Vagina (tissue), 2 donors: ENCODE measurements at regions not wholly inside any gene's neighbourhood (a gene's known extent, or its start where the extent isn't known, plus 50 kb on each side); places are given as distances from the start of the nearest gene placed in this dataset.
"Not testable (repeated sequence)": the region's sequence is repeated elsewhere in the genome, so short reads cannot be mapped to it uniquely, and the experiment has no call there.

Experiments used
- DNase-seq, 2 donors: peaks; one replicate each; pipeline ENCODE4 v3.0.0-alpha.2; 2017; ENCODE audit errors: extremely low spot score in 2 of 2
- H3K27ac ChIP-seq: fragments of 200-600 bp; sonication (generic); one replicate; pipeline ENCODE4 v1.5.1; 2019
- H3K27me3 ChIP-seq: fragments of 200-600 bp; sonication (generic); one replicate; pipeline ENCODE4 v1.5.1; 2019
- H3K36me3 ChIP-seq, 2 donors: fragments of 200-600 bp; sonication (generic); one replicate each; pipeline ENCODE4 v1.5.1; 2017 to 2019
- H3K4me1 ChIP-seq: fragments of 200-600 bp; sonication (generic); one replicate; pipeline ENCODE4 v1.5.1; 2019
- H3K4me3 ChIP-seq, 2 donors: fragments of 200-600 bp; sonication (generic); 1 replicate in 1 of 2; 2 replicates in 1 of 2; pipeline ENCODE4 v1.5.1; 2016 to 2019
- H3K9me3 ChIP-seq: fragments of 200-600 bp; sonication (generic); one replicate; pipeline ENCODE4 v1.5.1; 2019
- CTCF ChIP-seq, 3 experiments: fragments of 450-650 bp in 2 of 3; fragments of 200-600 bp in 1 of 3; sonication (generic) in 1 of 3; IDR thresholded peaks; one replicate each; pipeline ENCODE4 v1.5.1; 2017 to 2019; ENCODE audit warnings: antibody characterized with exemption in 3 of 3, mild to moderate bottlenecking in 2 of 3, moderate library complexity in 2 of 3
- POLR2A ChIP-seq, 2 donors: fragments of 450-650 bp; IDR thresholded peaks; one replicate each; pipeline ENCODE4 v1.6.1; 2017; ENCODE audit warnings: antibody characterized with exemption in 2 of 2, mild to moderate bottlenecking in 2 of 2, moderate library complexity in 2 of 2
- POLR2AphosphoS5 ChIP-seq, 2 donors: sonication (generic); formaldehyde crosslinking; IDR thresholded peaks; one replicate each; pipeline ENCODE4 v1.9.0; 2017; ENCODE audit warnings: antibody characterized with exemption in 2 of 2, mild to moderate bottlenecking in 2 of 2, low read depth in 1 of 2; ENCODE audit not compliant: insufficient read depth in 1 of 2
- intact Hi-C: fragments of 100-400 bp; cut with DNase I; formaldehyde crosslinking; loops from one replicate; pipeline ENCODE4 v1.15.1; 2023

GRCh38 chr3:81072591-81072990 lies 688.9 kb downstream of the GBE1 start:
- Histone ChIP-seq H3K4me1 (no peaks in the 10 kb centered on the region), H3K4me3 (no peak overlapping the region), H3K27ac (no peak overlapping the region), H3K36me3 (no peaks in the 10 kb centered on the region), H3K27me3 (no peaks in the 10 kb centered on the region), H3K9me3 (no peaks in the 10 kb centered on the region)
- no peak for DNase-seq
- intact Hi-C loops = no loop called here
- TF ChIP-seq POLR2A (IDR thresholded peaks at IDR 0.05) (no peak), POLR2AphosphoS5 (IDR thresholded peaks at IDR 0.05; ENCODE audit: insufficient read depth in 1 of 2, low read depth in 1 of 2) (no peak), CTCF (IDR thresholded peaks at IDR 0.05) (no peak)

GRCh38 chr3:81068546-81068945 lies 692.9 kb downstream of the GBE1 start:
- TF ChIP-seq POLR2AphosphoS5 (IDR thresholded peaks at IDR 0.05; ENCODE audit: insufficient read depth in 1 of 2, low read depth in 1 of 2) = no peak
- no peak for TF ChIP-seq CTCF (IDR thresholded peaks at IDR 0.05)
- no peaks in the 10 kb centered on the region for H3K27me3 ChIP-seq
- H3K4me3 ChIP-seq = no peak overlapping the region
- intact Hi-C loops = no loop called here
- no peaks in the 10 kb centered on the region for H3K4me1 ChIP-seq
- DNase-seq = no peak
- H3K36me3 ChIP-seq = no peaks in the 10 kb centered on the region
- no peaks in the 10 kb centered on the region for H3K9me3 ChIP-seq
- no peak overlapping the region for H3K27ac ChIP-seq

- Histone ChIP-seq H3K9me3 (no peaks in the 10 kb centered on the region), H3K36me3 (no peaks in the 10 kb centered on the region), H3K27ac (no peak overlapping the region), H3K4me1 (no peaks in the 10 kb centered on the region), H3K27me3 (no peaks in the 10 kb centered on the region), H3K4me3 (no peak overlapping the region)
- intact Hi-C loops = no loop called here
- TF ChIP-seq POLR2A (IDR thresholded peaks at IDR 0.05) (no peak), CTCF (IDR thresholded peaks at IDR 0.05) (no peak), POLR2AphosphoS5 (IDR thresholded peaks at IDR 0.05; ENCODE audit: insufficient read depth in 1 of 2, low read depth in 1 of 2) (no peak)
- no peak for DNase-seq
Measured at GRCh38 chr3:81063896-81064295, 697.5 kb downstream of the GBE1 start.

- H3K4me1 ChIP-seq, H3K27me3 ChIP-seq, H3K27ac ChIP-seq, H3K4me3 ChIP-seq, intact Hi-C loops, H3K36me3 ChIP-seq, H3K9me3 ChIP-seq, DNase-seq: not testable (repeated sequence)
Measured at GRCh38 chr3:81051133-81051532, 710.3 kb downstream of the GBE1 start.

GRCh38 chr3:81048058-81048665 lies 713.3 kb downstream of the GBE1 start:
- H3K4me1 ChIP-seq = no peaks in the 10 kb centered on the region
- no peaks in the 10 kb centered on the region for H3K36me3 ChIP-seq
- no peaks in the 10 kb centered on the region for H3K9me3 ChIP-seq
- H3K27me3 ChIP-seq = no peaks in the 10 kb centered on the region
- no peak for DNase-seq
- no peak overlapping the region for H3K27ac ChIP-seq
- intact Hi-C loops = no loop called here
- TF ChIP-seq POLR2A (IDR thresholded peaks at IDR 0.05) (no peak), CTCF (IDR thresholded peaks at IDR 0.05) (no peak), POLR2AphosphoS5 (IDR thresholded peaks at IDR 0.05; ENCODE audit: insufficient read depth in 1 of 2, low read depth in 1 of 2) (no peak)
- H3K4me3 ChIP-seq = no peak overlapping the region
